DMS153 treated with DMSO at 0.1 percent for 48 hours (cell line): ENCODE measurements at regions not wholly inside any gene's neighbourhood (a gene's known extent, or its start where the extent isn't known, plus 50 kb on each side); places are given as distances from the start of the nearest gene placed in this dataset.

Experiments
- DNase-seq: peaks from one replicate; lab custom pipeline; 2025; ENCODE audit not compliant: unreplicated experiment; lab: John Stamatoyannopoulos, UW

- peak; percentile 22 for DNase-seq
These were observed 576.4 kb upstream of the PIK3C3 start for GRCh38 chr18:41378598-41378997.

GRCh38 chr18:41373612-41374011 lies 581.4 kb upstream of the PIK3C3 start:
- no peak for DNase-seq

GRCh38 chr18:41372046-41372665 lies 582.9 kb upstream of the PIK3C3 start:
- no peak for DNase-seq

- DNase-seq: peak; percentile 32
These were observed 583.6 kb upstream of the PIK3C3 start for GRCh38 chr18:41371156-41372045.

- DNase-seq: no peak
These were observed 584.3 kb upstream of the PIK3C3 start for GRCh38 chr18:41370740-41371139.

- no peak for DNase-seq
These were observed 597.3 kb upstream of the PIK3C3 start for GRCh38 chr18:41357708-41358107.

GRCh38 chr18:41353777-41354528 lies 601.1 kb upstream of the PIK3C3 start:
- DNase-seq: no peak

GRCh38 chr18:41351430-41351829 lies 603.6 kb upstream of the PIK3C3 start:
- no peak for DNase-seq

GRCh38 chr18:41347057-41347456 lies 608.0 kb upstream of the PIK3C3 start:
- DNase-seq: no peak

GRCh38 chr18:41343808-41344207 lies 611.2 kb upstream of the PIK3C3 start:
- no peak for DNase-seq

GRCh38 chr18:41338341-41338740 lies 616.7 kb upstream of the PIK3C3 start:
- no peak for DNase-seq

GRCh38 chr18:41331661-41332060 lies 623.4 kb upstream of the PIK3C3 start:
- no peak for DNase-seq

GRCh38 chr18:41326311-41326710 lies 628.7 kb upstream of the PIK3C3 start:
- no peak for DNase-seq

- no peak for DNase-seq
These were observed 630.1 kb upstream of the PIK3C3 start for GRCh38 chr18:41324934-41325333.

- no peak for DNase-seq
These were observed 630.8 kb upstream of the PIK3C3 start for GRCh38 chr18:41324020-41324791.

- DNase-seq: no peak
These were observed 632.0 kb upstream of the PIK3C3 start for GRCh38 chr18:41323044-41323443.

- DNase-seq: no peak
These were observed 634.9 kb upstream of the PIK3C3 start for GRCh38 chr18:41320100-41320499.

- no peak for DNase-seq
These were observed 639.9 kb upstream of the PIK3C3 start for GRCh38 chr18:41315134-41315533.

- no peak for DNase-seq
These were observed 643.2 kb upstream of the PIK3C3 start for GRCh38 chr18:41311571-41312547.

GRCh38 chr18:41297740-41298139 lies 657.3 kb upstream of the PIK3C3 start:
- DNase-seq: no peak
